ENCODE measurements at regions not wholly inside any gene's neighbourhood (a gene's known extent, or its start where the extent isn't known, plus 50 kb on each side); places are given as distances from the start of the nearest gene placed in this dataset.

GRCh38 chr4:18878561-18878960 lies 857.0 kb upstream of the LCORL start:
- H3K4me1 Mint-ChIP-seq, result no peaks in the 10 kb centered on the region
- peaks cover 0 to 2% (median 0%) of the 10 kb centered on the region in 3 donors for H3K27me3 Mint-ChIP-seq (ENCODE audit: low read depth in 3 of 3)
- DNase-seq, result no peak
- no peak overlapping the region for H3K4me3 Mint-ChIP-seq
- H3K9me3 Mint-ChIP-seq, result peaks cover 4 to 48% (median 21%) of the 10 kb centered on the region in 6 donors
- H3K27ac Mint-ChIP-seq, result no peak overlapping the region
- H3K36me3 Mint-ChIP-seq, result no peaks in the 10 kb centered on the region

- Mint-ChIP-seq H3K27ac (no peak overlapping the region), H3K4me3 (no peak overlapping the region), H3K4me1 (no peaks in the 10 kb centered on the region), H3K36me3 (no peaks in the 10 kb centered on the region), H3K9me3 (peaks cover 0 to 41% (median 10%) of the 10 kb centered on the region in 6 donors), H3K27me3 (ENCODE audit: low read depth in 3 of 3) (no peaks in the 10 kb centered on the region)
- DNase-seq, result no peak
Measured at GRCh38 chr4:18869166-18869565, 847.6 kb upstream of the LCORL start.

- peaks cover 0 to 5% (median 0%) of the 10 kb centered on the region in 3 donors for H3K36me3 Mint-ChIP-seq
- H3K27ac Mint-ChIP-seq, result no peak overlapping the region
- H3K9me3 Mint-ChIP-seq, result peaks cover 2 to 33% (median 15%) of the 10 kb centered on the region in 6 donors
- DNase-seq, result no peak
- H3K4me3 Mint-ChIP-seq, result no peak overlapping the region
- H3K27me3 Mint-ChIP-seq (ENCODE audit: low read depth in 3 of 3), result no peaks in the 10 kb centered on the region
- H3K4me1 Mint-ChIP-seq, result no peaks in the 10 kb centered on the region
Measured at GRCh38 chr4:18860836-18861530, 839.4 kb upstream of the LCORL start.

DNA sequence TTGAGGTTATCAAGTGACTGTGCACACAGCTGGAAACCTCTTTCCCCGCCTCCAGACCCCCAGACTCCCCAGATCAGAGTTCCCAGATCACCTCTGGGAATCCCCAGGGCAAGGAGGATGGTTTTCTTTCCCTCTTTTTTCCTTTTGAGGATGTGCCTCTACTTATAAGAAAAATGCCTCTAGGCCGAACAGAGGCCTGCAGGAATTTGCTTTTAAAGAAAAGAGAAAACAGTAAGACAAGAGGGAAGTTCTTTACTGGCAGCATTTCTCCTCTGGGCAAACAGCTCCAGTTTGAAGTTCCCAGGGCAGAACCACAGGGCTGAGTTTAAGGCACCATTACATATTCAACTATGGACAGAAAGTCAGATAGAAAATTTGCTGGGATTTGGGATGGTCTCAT lies 837.9 kb upstream of the LCORL start:
- no peak for DNase-seq
- H3K9me3 Mint-ChIP-seq, result peaks cover 9 to 42% (median 18%) of the 10 kb centered on the region in 6 donors
- no peak overlapping the region for H3K27ac Mint-ChIP-seq
- no peaks in the 10 kb centered on the region for H3K4me1 Mint-ChIP-seq
- H3K36me3 Mint-ChIP-seq, result peaks cover 0 to 5% (median 0%) of the 10 kb centered on the region in 3 donors
- no peak overlapping the region for H3K4me3 Mint-ChIP-seq
- H3K27me3 Mint-ChIP-seq (ENCODE audit: low read depth in 3 of 3), result no peaks in the 10 kb centered on the region

- Mint-ChIP-seq H3K9me3 (peaks cover 9 to 42% (median 15%) of the 10 kb centered on the region in 6 donors), H3K36me3 (peaks cover 0 to 3% (median 0%) of the 10 kb centered on the region in 3 donors), H3K27me3 (ENCODE audit: low read depth in 3 of 3) (no peaks in the 10 kb centered on the region), H3K27ac (no peak overlapping the region), H3K4me3 (no peak overlapping the region), H3K4me1 (no peaks in the 10 kb centered on the region)
- DNase-seq, result no peak
Measured at GRCh38 chr4:18858229-18858922, 836.8 kb upstream of the LCORL start.

DNA sequence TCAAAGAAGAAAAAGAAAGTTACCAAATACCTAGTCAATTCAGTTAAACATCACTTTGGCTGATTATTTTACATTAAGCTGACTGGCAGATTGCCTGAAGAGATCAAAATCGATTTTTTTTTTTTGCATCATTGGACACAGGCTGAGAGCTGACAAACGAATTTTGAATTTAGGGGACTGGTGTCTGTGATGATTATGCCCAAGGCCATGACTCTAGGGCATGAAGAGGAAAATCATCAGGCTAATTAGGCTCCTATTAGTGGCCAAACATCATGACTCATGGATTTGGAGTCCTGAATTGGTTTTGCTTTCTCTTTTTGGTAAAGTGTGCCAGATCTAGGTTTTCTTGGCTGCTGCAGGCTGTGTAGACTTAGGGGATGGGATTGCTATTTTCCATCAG lies 829.3 kb upstream of the LCORL start:
- Mint-ChIP-seq H3K4me3 (no peak overlapping the region), H3K36me3 (no peaks in the 10 kb centered on the region), H3K4me1 (no peaks in the 10 kb centered on the region), H3K27me3 (ENCODE audit: low read depth in 3 of 3) (peaks cover 0 to 4% (median 2%) of the 10 kb centered on the region in 3 donors), H3K27ac (no peak overlapping the region), H3K9me3 (peaks cover 10 to 48% (median 16%) of the 10 kb centered on the region in 6 donors)
- DNase-seq, result no peak

- Mint-ChIP-seq H3K4me1 (no peaks in the 10 kb centered on the region), H3K9me3 (peaks cover 7 to 47% (median 23%) of the 10 kb centered on the region in 6 donors), H3K4me3 (no peak overlapping the region), H3K36me3 (no peaks in the 10 kb centered on the region), H3K27me3 (ENCODE audit: low read depth in 3 of 3) (peaks cover 0 to 4% (median 2%) of the 10 kb centered on the region in 3 donors), H3K27ac (no peak overlapping the region)
- DNase-seq, result no peak
Measured at GRCh38 chr4:18847249-18847890, 825.8 kb upstream of the LCORL start.

GRCh38 chr4:18846313-18846712 lies 824.8 kb upstream of the LCORL start:
- H3K27me3 Mint-ChIP-seq (ENCODE audit: low read depth in 3 of 3), result peaks cover 2 to 4% (median 2%) of the 10 kb centered on the region in 3 donors
- no peak for DNase-seq
- no peak overlapping the region for H3K4me3 Mint-ChIP-seq
- no peaks in the 10 kb centered on the region for H3K36me3 Mint-ChIP-seq
- no peaks in the 10 kb centered on the region for H3K4me1 Mint-ChIP-seq
- H3K9me3 Mint-ChIP-seq, result peaks cover 7 to 45% (median 29%) of the 10 kb centered on the region in 6 donors
- H3K27ac Mint-ChIP-seq, result no peak overlapping the region

- no peak for DNase-seq
- Mint-ChIP-seq H3K36me3 (no peaks in the 10 kb centered on the region), H3K27me3 (ENCODE audit: low read depth in 3 of 3) (peaks cover 2 to 4% (median 2%) of the 10 kb centered on the region in 3 donors), H3K4me1 (no peaks in the 10 kb centered on the region), H3K27ac (no peak overlapping the region), H3K4me3 (no peak overlapping the region), H3K9me3 (peaks cover 5 to 38% (median 28%) of the 10 kb centered on the region in 6 donors)
Measured at GRCh38 chr4:18844726-18845125, 823.2 kb upstream of the LCORL start.

DNA sequence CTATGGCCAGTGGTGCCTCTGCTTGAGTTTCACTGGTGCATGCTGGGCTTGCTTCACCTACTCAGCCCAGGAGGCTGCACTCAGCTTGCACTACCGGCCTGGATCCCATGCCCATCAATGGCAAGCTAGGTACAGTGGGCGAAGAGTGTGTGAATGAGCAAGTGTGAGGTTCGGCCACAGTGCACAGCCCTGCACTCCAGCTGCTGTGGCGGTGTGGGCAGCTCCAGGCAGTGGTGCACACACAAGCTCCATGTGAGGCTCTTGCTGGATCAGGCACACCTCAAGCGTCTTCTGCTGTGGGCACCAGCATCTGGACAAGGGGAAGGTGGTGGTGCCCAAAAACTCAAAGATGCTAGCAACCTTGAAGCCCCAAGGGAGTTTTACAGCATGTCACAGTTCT lies 820.9 kb upstream of the LCORL start:
- DNase-seq, result no peak
- H3K4me1 Mint-ChIP-seq, result no peaks in the 10 kb centered on the region
- no peak overlapping the region for H3K4me3 Mint-ChIP-seq
- H3K27me3 Mint-ChIP-seq (ENCODE audit: low read depth in 3 of 3), result peaks cover 2 to 3% (median 2%) of the 10 kb centered on the region in 3 donors
- H3K36me3 Mint-ChIP-seq, result no peaks in the 10 kb centered on the region
- H3K27ac Mint-ChIP-seq, result no peak overlapping the region
- peaks cover 4 to 41% (median 22%) of the 10 kb centered on the region in 6 donors for H3K9me3 Mint-ChIP-seq

DNA sequence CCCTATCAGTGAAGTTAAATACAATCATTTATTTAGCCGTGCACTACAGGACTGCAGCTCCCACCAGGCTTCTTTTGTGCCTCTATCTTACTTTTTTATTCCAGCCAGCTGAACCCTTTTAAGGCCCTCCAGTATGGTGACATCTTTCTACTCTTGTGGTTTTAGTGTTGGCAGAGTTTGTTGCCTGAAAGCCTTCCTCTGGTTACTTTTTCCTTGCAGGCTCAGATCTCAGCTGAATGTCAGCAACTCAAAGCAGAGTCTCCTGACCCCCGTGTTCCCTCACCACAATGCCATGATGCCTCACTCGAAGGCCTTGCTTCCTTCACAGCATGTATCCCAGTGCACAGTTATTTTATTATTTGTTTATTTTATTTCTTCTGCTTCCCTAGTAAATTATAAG lies 818.9 kb upstream of the LCORL start:
- Mint-ChIP-seq H3K4me3 (no peak overlapping the region), H3K27me3 (ENCODE audit: low read depth in 3 of 3) (peaks cover 0 to 2% (median 2%) of the 10 kb centered on the region in 3 donors), H3K36me3 (peaks cover 0 to 4% (median 0%) of the 10 kb centered on the region in 3 donors), H3K4me1 (no peaks in the 10 kb centered on the region), H3K9me3 (peaks cover 2 to 45% (median 28%) of the 10 kb centered on the region in 6 donors), H3K27ac (no peak overlapping the region)
- no peak for DNase-seq

DNA sequence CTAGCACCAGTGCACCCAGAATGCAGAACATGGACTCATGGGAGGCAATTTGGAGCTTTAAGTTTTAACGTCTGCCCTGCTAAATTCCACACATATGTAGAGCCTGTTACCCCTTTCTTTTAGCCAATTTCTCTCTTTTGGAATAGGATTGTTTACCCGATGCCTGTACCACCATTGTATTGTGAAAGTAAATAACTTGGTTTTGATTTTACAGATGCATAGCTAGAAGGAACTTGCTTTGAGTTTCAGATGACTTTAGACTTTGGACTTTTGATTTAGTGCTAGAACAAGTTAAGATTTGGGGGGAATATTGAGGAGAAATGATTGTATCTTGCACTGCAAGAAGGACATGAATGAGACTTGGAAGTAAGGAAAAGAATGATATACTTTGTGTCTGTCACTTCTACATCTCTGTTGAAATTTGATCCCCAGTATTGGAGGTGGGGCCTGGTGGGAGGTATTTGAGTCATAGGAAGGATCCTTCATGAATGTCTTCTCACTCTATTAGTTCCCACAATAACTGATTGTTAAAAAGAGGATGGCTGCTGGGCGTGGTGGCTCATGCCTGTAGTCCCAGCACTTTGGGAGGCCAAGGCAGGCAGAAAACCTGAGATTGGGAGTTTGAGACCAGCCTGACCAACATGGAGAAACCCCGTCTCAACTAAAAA lies 794.8 kb upstream of the LCORL start:
- no peaks in the 10 kb centered on the region for H3K4me1 Mint-ChIP-seq
- H3K27me3 Mint-ChIP-seq (ENCODE audit: low read depth in 3 of 3), result no peaks in the 10 kb centered on the region
- no peak for DNase-seq
- H3K4me3 Mint-ChIP-seq, result no peak overlapping the region
- no peak overlapping the region for H3K27ac Mint-ChIP-seq
- peaks cover 7 to 31% (median 15%) of the 10 kb centered on the region in 6 donors for H3K9me3 Mint-ChIP-seq
- H3K36me3 Mint-ChIP-seq, result no peaks in the 10 kb centered on the region

DNA sequence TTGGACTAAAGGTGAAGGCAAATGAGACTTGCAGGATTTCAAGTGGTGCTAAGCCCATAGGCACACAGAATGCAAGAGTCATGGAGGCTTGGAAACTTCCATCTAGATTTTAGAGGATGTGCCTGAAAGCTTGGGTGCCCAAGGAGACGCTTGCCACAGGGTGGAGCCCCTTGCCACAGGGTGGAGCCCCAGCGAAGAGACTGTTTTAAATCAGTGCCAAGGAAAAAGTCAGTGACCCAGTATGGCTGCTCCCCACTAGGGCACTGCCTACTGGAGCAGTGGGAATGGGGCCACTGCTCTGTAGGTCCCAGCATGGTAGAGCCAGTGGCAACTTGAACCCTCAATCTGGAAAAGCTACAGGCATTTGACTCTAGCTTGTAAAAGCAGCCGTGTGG lies 794.2 kb upstream of the LCORL start:
- Mint-ChIP-seq H3K27me3 (ENCODE audit: low read depth in 3 of 3) (no peaks in the 10 kb centered on the region), H3K36me3 (no peaks in the 10 kb centered on the region), H3K27ac (no peak overlapping the region), H3K4me1 (no peaks in the 10 kb centered on the region), H3K9me3 (peaks cover 7 to 31% (median 16%) of the 10 kb centered on the region in 6 donors), H3K4me3 (no peak overlapping the region)
- DNase-seq, result no peak

Measured in immature natural killer cell (primary cell).